ENCODE measurements at regions not wholly inside any gene's neighbourhood (a gene's known extent, or its start where the extent isn't known, plus 50 kb on each side); places are given as distances from the start of the nearest gene placed in this dataset.

DNA sequence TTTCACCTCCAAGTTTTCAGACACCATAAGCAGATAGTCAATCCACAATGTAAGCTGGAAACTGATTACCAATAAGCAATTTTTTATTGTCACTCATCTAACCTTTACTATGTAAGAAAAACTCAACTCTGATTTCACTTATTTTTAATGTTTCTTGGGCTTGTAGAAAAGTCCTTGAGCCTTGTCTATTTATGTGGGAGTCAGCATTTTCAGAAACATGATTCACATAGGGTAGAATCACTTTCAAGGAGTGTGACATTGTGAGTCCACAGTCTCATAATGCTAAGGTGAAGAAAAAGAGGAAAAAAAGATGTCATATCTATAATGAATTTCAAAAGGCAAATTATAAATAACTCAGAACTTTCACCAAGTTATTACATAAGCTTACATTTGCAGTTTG is 2167.9 kb upstream of the C9orf72 start (continued):
- TF ChIP-seq TCF12 (IDR thresholded peaks at IDR 0.05; ENCODE audit: low read depth, low read length) (no peak), CHD2 (IDR thresholded peaks at IDR 0.05; ENCODE audit: low read length) (no peak), SP2 (IDR thresholded peaks at IDR 0.05; ENCODE audit: low read length) (no peak), MAFK (IDR thresholded peaks at IDR 0.05; ENCODE audit: low read depth, low read length) (no peak; the same call in 1 of the 2 replicates), SUZ12 (IDR thresholded peaks at IDR 0.05; ENCODE audit: low read length) (no peak)
